HepG2 (cell line): ENCODE measurements at regions not wholly inside any gene's neighbourhood (a gene's known extent, or its start where the extent isn't known, plus 50 kb on each side); places are given as distances from the start of the nearest gene placed in this dataset.

Experiments used
- CTCF ChIP-seq: sonication (generic); formaldehyde crosslinking; IDR thresholded peaks from 2 replicates; pipeline ENCODE4 v1.5.0; 2020; ENCODE audit warnings: mild to moderate bottlenecking, missing genetic modification reagents, moderate library complexity
- ZHX1 ChIP-seq: sonication (generic); formaldehyde crosslinking; IDR thresholded peaks from 2 replicates; pipeline ENCODE4 v1.8.1; 2022; ENCODE audit warnings: low read depth, mild to moderate bottlenecking, missing genetic modification reagents
- ZMAT3 ChIP-seq: sonication (generic); formaldehyde crosslinking; conservative IDR thresholded peaks from 2 replicates; pipeline ENCODE4 v1.7.0; 2021; ENCODE audit warnings: missing genetic modification reagents
- ZNF274 ChIP-seq: sonication (generic); formaldehyde crosslinking; IDR thresholded peaks from 2 replicates; pipeline ENCODE4 v1.5.1; 2020; ENCODE audit warnings: mild to moderate bottlenecking, missing genetic modification reagents

GRCh38 chr2:239892441-239893235, 132.5 kb downstream of the NDUFA10 start:
- no peak for TF ChIP-seq ZMAT3 (CRISPR knock-in tag)
- 0 out of 2 replicates have a peak, but pooled peaks have one; percentile 22 for TF ChIP-seq CTCF (CRISPR knock-in tag)
- TF ChIP-seq ZNF274 (CRISPR knock-in tag), result no peak
- no peak for TF ChIP-seq ZHX1 (CRISPR knock-in tag)
